Ishikawa (cell line): ENCODE measurements at regions not wholly inside any gene's neighbourhood (a gene's known extent, or its start where the extent isn't known, plus 50 kb on each side); places are given as distances from the start of the nearest gene placed in this dataset.

Experiments used
- CEBPB ChIP-seq: IDR thresholded peaks from 2 replicates; pipeline ENCODE4 v1.6.1; 2012
- CREB1 ChIP-seq: IDR thresholded peaks from 2 replicates; pipeline ENCODE4 v1.6.1; 2012; ENCODE audit warnings: low read depth
- EGR1 ChIP-seq: IDR thresholded peaks from 2 replicates; pipeline ENCODE4 v1.6.1; 2012
- EP300 ChIP-seq: IDR thresholded peaks from 2 replicates; pipeline ENCODE4 v1.6.1; 2012; ENCODE audit warnings: borderline replicate concordance
- NFIC ChIP-seq: IDR thresholded peaks from 2 replicates; pipeline ENCODE4 v1.6.1; 2012
- RAD21 ChIP-seq: IDR thresholded peaks from 2 replicates; pipeline ENCODE4 v1.6.1; 2012; ENCODE audit warnings: low read depth
- TAF1 ChIP-seq: IDR thresholded peaks from 2 replicates; pipeline ENCODE4 v1.6.1; 2012; ENCODE audit warnings: low read depth, mild to moderate bottlenecking
- YY1 ChIP-seq: IDR thresholded peaks from 2 replicates; pipeline ENCODE4 v1.6.1; 2012; ENCODE audit warnings: low read depth
- TF ChIP-seq, protein P1 (sequence below): IDR thresholded peaks from 2 replicates; pipeline ENCODE4 v1.6.1; 2012
- TF ChIP-seq, protein P2 (sequence below): IDR thresholded peaks from 2 replicates; pipeline ENCODE4 v1.6.1; 2012
- TF ChIP-seq, protein P3 (sequence below): IDR thresholded peaks from 2 replicates; pipeline ENCODE4 v1.6.1; 2012; ENCODE audit warnings: low read depth, mild to moderate bottlenecking

DNA sequence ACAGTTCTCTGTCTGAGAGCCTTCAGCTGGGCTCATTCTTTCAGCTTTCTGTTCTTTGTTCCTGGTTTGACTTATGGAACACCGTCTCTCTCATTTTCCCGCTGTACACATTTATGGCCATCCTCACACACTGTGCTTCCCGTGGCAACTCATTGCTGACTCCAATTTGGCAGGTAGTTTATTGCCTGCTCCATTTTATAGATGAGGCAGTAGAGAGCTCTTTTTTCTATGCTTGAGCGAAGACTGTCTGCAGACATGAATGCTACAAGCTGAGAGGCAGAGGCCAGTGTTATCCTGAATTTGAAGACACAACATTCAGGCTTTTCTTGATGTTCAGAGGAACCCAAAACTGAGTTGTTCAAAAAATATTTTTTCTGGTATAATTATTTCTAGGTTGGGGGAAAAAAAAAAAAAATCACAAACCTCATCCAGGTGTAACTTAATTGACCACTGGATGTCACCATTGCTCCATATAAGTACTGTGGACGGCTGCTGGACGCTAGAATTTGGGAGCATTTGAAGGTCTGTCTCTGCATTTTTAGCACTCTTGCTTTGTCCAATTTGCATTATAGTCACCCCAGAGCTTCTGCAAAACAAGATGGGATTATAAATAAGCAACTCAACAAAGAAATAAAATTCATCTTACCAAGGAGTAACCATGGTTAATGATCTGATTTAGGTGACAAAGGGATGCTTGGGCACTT is 83.5 kb downstream of the HRH4 start:
- TF ChIP-seq CREB1, result no peak
- TF ChIP-seq EGR1, result no peak
- TF ChIP-seq, protein P1, sequence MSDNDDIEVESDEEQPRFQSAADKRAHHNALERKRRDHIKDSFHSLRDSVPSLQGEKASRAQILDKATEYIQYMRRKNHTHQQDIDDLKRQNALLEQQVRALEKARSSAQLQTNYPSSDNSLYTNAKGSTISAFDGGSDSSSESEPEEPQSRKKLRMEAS, result no peak
- no peak for TF ChIP-seq NFIC
- no peak for TF ChIP-seq TAF1
- TF ChIP-seq, protein P2, sequence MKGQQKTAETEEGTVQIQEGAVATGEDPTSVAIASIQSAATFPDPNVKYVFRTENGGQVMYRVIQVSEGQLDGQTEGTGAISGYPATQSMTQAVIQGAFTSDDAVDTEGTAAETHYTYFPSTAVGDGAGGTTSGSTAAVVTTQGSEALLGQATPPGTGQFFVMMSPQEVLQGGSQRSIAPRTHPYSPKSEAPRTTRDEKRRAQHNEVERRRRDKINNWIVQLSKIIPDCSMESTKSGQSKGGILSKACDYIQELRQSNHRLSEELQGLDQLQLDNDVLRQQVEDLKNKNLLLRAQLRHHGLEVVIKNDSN, result no peak
- TF ChIP-seq EP300, result no peak
- TF ChIP-seq, protein P3, sequence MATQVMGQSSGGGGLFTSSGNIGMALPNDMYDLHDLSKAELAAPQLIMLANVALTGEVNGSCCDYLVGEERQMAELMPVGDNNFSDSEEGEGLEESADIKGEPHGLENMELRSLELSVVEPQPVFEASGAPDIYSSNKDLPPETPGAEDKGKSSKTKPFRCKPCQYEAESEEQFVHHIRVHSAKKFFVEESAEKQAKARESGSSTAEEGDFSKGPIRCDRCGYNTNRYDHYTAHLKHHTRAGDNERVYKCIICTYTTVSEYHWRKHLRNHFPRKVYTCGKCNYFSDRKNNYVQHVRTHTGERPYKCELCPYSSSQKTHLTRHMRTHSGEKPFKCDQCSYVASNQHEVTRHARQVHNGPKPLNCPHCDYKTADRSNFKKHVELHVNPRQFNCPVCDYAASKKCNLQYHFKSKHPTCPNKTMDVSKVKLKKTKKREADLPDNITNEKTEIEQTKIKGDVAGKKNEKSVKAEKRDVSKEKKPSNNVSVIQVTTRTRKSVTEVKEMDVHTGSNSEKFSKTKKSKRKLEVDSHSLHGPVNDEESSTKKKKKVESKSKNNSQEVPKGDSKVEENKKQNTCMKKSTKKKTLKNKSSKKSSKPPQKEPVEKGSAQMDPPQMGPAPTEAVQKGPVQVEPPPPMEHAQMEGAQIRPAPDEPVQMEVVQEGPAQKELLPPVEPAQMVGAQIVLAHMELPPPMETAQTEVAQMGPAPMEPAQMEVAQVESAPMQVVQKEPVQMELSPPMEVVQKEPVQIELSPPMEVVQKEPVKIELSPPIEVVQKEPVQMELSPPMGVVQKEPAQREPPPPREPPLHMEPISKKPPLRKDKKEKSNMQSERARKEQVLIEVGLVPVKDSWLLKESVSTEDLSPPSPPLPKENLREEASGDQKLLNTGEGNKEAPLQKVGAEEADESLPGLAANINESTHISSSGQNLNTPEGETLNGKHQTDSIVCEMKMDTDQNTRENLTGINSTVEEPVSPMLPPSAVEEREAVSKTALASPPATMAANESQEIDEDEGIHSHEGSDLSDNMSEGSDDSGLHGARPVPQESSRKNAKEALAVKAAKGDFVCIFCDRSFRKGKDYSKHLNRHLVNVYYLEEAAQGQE, result no peak
- TF ChIP-seq CEBPB, result no peak
- peak; percentile 72 for TF ChIP-seq RAD21
- no peak for TF ChIP-seq YY1
